Activated CD8-positive, alpha-beta T cell treated with anti-CD3 and anti-CD28 coated beads for 36 hours (primary cell): ENCODE measurements at regions not wholly inside any gene's neighbourhood (a gene's known extent, or its start where the extent isn't known, plus 50 kb on each side); places are given as distances from the start of the nearest gene placed in this dataset.
"Not testable (repeated sequence)": the region's sequence is repeated elsewhere in the genome, so short reads cannot be mapped to it uniquely, and the experiment has no call there.

ENCODE experiments used
- ATAC-seq: fragments of 200-7000 bp; cut with Tn5 transposase; one replicate; pipeline ENCODE4 v1.10.0; 2021; ENCODE audit warnings: mild to moderate bottlenecking, moderate library complexity
- CTCF ChIA-PET: fragments of 350-600 bp; sonication (Branson Sonifier 250); formaldehyde crosslinking; loops from one replicate; lab custom pipeline; 2021; ENCODE audit warnings: antibody characterized with exemption; lab: Charles Lee
- POLR2A ChIA-PET: fragments of 350-600 bp; sonication (Branson Sonifier 250); formaldehyde crosslinking; loops from one replicate; lab custom pipeline; 2021; ENCODE audit warnings: antibody characterized with exemption; lab: Charles Lee
- DNase-seq: peaks from one replicate; pipeline ENCODE4 v3.0.0-alpha.2; 2020
- H3K27ac Mint-ChIP-seq: one replicate; pipeline ENCODE4 v1.8.0; 2021; ENCODE audit warnings: mild to moderate bottlenecking, mixed read lengths
- H3K27me3 Mint-ChIP-seq: one replicate; pipeline ENCODE4 v1.8.0; 2021; ENCODE audit warnings: mixed read lengths
- H3K36me3 Mint-ChIP-seq: one replicate; pipeline ENCODE4 v1.8.0; 2021; ENCODE audit warnings: low read depth, mixed read lengths
- H3K4me1 Mint-ChIP-seq: one replicate; pipeline ENCODE4 v1.8.0; 2021; ENCODE audit warnings: low read depth, mixed read lengths
- H3K4me3 Mint-ChIP-seq: one replicate; pipeline ENCODE4 v1.8.0; 2021; ENCODE audit warnings: mild to moderate bottlenecking, moderate library complexity, mixed read lengths
- H3K9me3 Mint-ChIP-seq: one replicate; pipeline ENCODE4 v1.8.0; 2021; ENCODE audit warnings: mixed read lengths
- intact Hi-C: fragments of 100-400 bp; cut with micrococcal nuclease; formaldehyde crosslinking; loops from one replicate; pipeline ENCODE4 v1.10.0; 2022
- TF ChIP-seq, protein P1 (sequence below): fragments of 200-600 bp; IDR thresholded peaks from one replicate; pipeline ENCODE4 v1.8.0; 2022; ENCODE audit warnings: antibody characterized with exemption, mild to moderate bottlenecking

DNA sequence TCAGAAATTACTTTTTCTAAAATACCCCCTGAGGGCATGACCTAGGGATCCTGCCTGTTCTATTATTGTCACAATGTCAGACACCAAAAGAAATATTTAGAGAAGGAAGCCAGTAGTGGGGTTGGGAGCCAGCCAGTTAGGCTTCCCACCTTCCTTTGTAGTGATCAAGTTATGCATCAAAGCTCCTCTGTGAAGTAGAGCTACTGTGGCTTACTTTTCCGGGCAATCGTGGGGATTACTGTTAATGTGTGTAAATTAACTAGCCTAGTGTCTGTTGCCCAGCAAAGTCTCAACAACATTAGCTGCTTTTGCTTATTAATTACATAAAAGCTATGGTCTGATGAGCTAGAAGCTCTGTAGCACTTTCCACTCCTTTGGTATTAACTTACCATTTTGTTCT, 109.0 kb upstream of the PCAT7 start:
- POLR2A ChIA-PET = interaction anchor here (0.8 kb wide), 1 partner anchor 49 kb away, joined by 3 read pairs; no protein-coding TSS in a partner anchor
- Mint-ChIP-seq H3K4me3 (no peak overlapping the region), H3K4me1 (no peaks in the 10 kb centered on the region), H3K36me3 (peaks cover 34% of the 10 kb centered on the region), H3K27ac (no peak overlapping the region), H3K9me3 (no peaks in the 10 kb centered on the region), H3K27me3 (no peaks in the 10 kb centered on the region)
- TF ChIP-seq, protein P1, sequence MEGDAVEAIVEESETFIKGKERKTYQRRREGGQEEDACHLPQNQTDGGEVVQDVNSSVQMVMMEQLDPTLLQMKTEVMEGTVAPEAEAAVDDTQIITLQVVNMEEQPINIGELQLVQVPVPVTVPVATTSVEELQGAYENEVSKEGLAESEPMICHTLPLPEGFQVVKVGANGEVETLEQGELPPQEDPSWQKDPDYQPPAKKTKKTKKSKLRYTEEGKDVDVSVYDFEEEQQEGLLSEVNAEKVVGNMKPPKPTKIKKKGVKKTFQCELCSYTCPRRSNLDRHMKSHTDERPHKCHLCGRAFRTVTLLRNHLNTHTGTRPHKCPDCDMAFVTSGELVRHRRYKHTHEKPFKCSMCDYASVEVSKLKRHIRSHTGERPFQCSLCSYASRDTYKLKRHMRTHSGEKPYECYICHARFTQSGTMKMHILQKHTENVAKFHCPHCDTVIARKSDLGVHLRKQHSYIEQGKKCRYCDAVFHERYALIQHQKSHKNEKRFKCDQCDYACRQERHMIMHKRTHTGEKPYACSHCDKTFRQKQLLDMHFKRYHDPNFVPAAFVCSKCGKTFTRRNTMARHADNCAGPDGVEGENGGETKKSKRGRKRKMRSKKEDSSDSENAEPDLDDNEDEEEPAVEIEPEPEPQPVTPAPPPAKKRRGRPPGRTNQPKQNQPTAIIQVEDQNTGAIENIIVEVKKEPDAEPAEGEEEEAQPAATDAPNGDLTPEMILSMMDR = no peak
- DNase-seq = no peak
- CTCF ChIA-PET = no interaction called here
- no peak for ATAC-seq
- intact Hi-C loops = no loop called here

DNA sequence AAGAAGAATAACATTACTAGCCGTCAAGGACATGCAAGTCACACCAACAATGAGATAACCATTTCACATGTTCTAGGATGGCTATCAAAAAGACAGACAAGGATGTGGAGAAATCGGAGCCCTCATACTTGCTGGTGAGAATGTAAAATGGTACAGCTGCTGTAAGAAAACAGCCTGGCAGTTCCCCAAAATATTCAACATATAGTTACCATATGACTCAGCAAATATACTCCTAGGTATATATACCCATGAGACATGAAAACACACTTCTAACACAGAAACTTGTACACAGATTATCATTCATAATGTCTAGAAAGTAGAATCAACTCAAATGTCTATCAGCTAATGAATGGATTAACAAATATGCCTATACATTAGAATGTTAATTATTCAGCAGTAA, 105.4 kb upstream of the PCAT7 start:
- no peak overlapping the region for H3K4me3 Mint-ChIP-seq
- TF ChIP-seq, protein P1 = no peak
- ChIA-PET POLR2A (no interaction called here), CTCF (interaction anchor here (1.3 kb wide), 1 partner anchor 11 kb away, joined by 3 read pairs; no protein-coding TSS in a partner anchor)
- ATAC-seq (no peak), DNase-seq (no peak)
- peaks cover 32% of the 10 kb centered on the region for H3K36me3 Mint-ChIP-seq
- intact Hi-C loops = no loop called here
- H3K4me1 Mint-ChIP-seq = no peaks in the 10 kb centered on the region
- no peaks in the 10 kb centered on the region for H3K9me3 Mint-ChIP-seq
- no peak overlapping the region for H3K27ac Mint-ChIP-seq
- no peaks in the 10 kb centered on the region for H3K27me3 Mint-ChIP-seq

DNA sequence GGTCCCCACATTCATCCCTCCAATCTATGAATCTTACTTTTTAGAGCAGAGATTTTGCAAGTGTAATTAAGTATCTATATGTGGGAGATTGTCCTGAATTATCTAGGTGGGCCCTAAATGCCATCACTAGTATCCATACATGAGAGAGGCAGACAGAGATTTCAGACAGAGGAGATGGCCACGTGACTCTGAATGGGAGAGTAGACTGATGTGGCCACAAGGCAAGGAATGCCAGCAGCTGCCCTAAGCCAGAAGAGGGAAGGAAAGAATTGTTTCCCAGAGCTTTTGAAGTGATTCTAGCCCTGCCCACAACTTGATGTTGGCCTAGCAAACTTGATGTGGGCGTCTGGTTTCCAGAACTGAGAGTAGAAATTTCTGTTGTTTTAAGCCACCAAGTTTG, 90.1 kb upstream of the PCAT7 start:
- peaks cover 31% of the 10 kb centered on the region for H3K9me3 Mint-ChIP-seq
- H3K4me1 Mint-ChIP-seq = no peaks in the 10 kb centered on the region
- ATAC-seq (no peak), DNase-seq (no peak)
- ChIA-PET POLR2A (no interaction called here), CTCF (no interaction called here)
- intact Hi-C loops = no loop called here
- H3K4me3 Mint-ChIP-seq = no peak overlapping the region
- H3K27me3 Mint-ChIP-seq = no peaks in the 10 kb centered on the region
- TF ChIP-seq, protein P1 = no peak
- peaks cover 26% of the 10 kb centered on the region for H3K36me3 Mint-ChIP-seq
- no peak overlapping the region for H3K27ac Mint-ChIP-seq

DNA sequence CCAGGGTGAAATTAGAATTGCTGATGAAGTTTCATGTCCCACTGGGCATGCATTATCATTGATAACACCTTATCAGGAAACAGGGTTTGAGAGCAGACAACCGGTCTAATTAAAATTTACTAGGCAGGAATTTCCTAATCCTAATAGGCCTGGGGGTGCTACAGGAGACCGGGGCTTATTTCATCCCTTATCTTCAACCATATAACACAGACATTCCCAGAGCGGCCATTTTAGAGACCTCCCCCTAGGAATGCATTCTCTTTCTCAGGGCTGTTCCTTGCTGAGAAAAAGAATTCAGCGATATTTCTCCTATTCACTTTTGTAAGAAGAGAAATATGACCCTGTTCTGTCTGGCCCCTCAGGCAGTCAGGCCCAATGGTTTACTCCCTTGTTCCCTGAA, 82.8 kb upstream of the PCAT7 start:
- POLR2A ChIA-PET, DNase-seq, H3K36me3 Mint-ChIP-seq, H3K4me3 Mint-ChIP-seq, ATAC-seq, CTCF ChIA-PET, intact Hi-C loops, H3K4me1 Mint-ChIP-seq, H3K27ac Mint-ChIP-seq: not testable (repeated sequence)
- peaks cover 17% of the 10 kb centered on the region for H3K27me3 Mint-ChIP-seq
- peaks cover 17% of the 10 kb centered on the region for H3K9me3 Mint-ChIP-seq

DNA sequence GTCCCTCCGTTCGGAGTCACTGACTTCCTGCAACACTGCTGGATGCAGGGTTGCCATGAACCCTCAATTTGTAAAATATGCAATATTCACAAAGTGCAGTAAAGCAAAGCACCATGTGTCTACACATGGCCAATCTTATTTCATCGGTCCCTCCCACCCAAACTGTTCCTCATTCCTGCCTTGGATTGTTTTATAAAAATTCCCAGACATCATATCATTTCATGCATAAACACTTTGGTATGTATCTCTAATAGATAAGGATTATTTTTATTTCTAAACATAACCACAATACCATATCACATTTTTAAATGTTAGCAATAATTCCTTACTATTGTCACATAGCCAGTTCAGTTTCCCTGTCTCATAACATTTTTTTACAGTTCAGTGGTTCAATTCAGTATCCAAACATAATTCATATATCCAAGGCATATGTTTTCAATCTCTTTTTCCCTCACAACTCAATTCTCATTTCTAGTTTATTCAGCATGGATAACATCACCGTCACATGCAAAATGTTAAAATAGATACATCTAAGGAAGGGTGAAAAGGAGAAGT, 82.0 kb upstream of the PCAT7 start:
- H3K27me3 Mint-ChIP-seq = peaks cover 17% of the 10 kb centered on the region
- no peak overlapping the region for H3K27ac Mint-ChIP-seq
- intact Hi-C loops = no loop called here
- no peak overlapping the region for H3K4me3 Mint-ChIP-seq
- ATAC-seq (no peak), DNase-seq (no peak)
- ChIA-PET CTCF (no interaction called here), POLR2A (no interaction called here)
- H3K4me1 Mint-ChIP-seq = no peaks in the 10 kb centered on the region
- TF ChIP-seq, protein P1 = no peak
- H3K36me3 Mint-ChIP-seq = peaks cover 4% of the 10 kb centered on the region
- H3K9me3 Mint-ChIP-seq = peaks cover 11% of the 10 kb centered on the region
